ENCODE measurements at regions not wholly inside any gene's neighbourhood (a gene's known extent, or its start where the extent isn't known, plus 50 kb on each side); places are given as distances from the start of the nearest gene placed in this dataset.

DNA sequence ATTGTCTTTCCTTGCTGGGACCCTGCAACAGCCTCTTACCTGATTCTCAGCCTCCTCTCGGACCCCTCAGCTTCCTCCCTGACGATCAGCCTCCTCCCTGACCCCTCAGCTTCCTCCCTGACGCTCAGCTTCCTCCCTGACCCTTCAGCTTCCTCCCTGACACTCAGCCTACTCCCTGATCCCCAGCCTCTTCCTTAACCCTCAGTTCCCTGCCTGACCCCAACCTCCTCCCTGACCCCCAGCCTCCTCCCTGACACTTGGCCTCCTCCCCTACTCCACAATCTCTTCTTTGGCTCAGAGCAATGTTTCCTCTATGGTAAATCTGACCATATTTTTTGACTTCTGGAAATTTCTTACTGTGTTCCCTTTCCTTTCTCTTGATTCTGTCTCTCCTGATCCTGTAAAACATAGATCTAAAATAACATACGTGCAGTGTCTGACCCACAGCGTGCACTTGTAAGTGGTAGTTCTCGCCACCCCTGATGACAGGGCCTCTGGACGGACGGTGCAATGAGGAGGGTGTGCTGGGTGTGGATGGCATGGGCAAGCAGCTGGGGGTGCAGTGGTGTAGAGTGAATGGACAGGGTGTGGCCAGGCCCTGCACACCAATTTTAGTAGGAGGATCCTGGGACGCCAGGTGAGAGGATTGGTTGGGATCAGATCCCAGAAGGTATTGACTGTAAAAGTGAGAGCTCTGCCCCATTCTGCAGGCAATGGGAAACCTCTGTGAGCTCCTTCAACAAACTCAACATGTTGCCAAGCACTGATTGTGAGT, 264.1 kb downstream of the FOXD2 start:
- DNase-seq (ENCODE audit: low read depth in 1 of 2, low spot score in 1 of 2): no peak
- no peak for TF ChIP-seq SPI1 (IDR thresholded peaks at IDR 0.05; ENCODE audit: borderline replicate concordance, low read depth)
- TF ChIP-seq, protein P1, sequence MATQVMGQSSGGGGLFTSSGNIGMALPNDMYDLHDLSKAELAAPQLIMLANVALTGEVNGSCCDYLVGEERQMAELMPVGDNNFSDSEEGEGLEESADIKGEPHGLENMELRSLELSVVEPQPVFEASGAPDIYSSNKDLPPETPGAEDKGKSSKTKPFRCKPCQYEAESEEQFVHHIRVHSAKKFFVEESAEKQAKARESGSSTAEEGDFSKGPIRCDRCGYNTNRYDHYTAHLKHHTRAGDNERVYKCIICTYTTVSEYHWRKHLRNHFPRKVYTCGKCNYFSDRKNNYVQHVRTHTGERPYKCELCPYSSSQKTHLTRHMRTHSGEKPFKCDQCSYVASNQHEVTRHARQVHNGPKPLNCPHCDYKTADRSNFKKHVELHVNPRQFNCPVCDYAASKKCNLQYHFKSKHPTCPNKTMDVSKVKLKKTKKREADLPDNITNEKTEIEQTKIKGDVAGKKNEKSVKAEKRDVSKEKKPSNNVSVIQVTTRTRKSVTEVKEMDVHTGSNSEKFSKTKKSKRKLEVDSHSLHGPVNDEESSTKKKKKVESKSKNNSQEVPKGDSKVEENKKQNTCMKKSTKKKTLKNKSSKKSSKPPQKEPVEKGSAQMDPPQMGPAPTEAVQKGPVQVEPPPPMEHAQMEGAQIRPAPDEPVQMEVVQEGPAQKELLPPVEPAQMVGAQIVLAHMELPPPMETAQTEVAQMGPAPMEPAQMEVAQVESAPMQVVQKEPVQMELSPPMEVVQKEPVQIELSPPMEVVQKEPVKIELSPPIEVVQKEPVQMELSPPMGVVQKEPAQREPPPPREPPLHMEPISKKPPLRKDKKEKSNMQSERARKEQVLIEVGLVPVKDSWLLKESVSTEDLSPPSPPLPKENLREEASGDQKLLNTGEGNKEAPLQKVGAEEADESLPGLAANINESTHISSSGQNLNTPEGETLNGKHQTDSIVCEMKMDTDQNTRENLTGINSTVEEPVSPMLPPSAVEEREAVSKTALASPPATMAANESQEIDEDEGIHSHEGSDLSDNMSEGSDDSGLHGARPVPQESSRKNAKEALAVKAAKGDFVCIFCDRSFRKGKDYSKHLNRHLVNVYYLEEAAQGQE (IDR thresholded peaks at IDR 0.05; ENCODE audit: insufficient replicate concordance, low read depth): no peak
- no peak for TF ChIP-seq POLR2AphosphoS5 (IDR thresholded peaks at IDR 0.05; ENCODE audit: low read depth)
- TF ChIP-seq, protein P2, sequence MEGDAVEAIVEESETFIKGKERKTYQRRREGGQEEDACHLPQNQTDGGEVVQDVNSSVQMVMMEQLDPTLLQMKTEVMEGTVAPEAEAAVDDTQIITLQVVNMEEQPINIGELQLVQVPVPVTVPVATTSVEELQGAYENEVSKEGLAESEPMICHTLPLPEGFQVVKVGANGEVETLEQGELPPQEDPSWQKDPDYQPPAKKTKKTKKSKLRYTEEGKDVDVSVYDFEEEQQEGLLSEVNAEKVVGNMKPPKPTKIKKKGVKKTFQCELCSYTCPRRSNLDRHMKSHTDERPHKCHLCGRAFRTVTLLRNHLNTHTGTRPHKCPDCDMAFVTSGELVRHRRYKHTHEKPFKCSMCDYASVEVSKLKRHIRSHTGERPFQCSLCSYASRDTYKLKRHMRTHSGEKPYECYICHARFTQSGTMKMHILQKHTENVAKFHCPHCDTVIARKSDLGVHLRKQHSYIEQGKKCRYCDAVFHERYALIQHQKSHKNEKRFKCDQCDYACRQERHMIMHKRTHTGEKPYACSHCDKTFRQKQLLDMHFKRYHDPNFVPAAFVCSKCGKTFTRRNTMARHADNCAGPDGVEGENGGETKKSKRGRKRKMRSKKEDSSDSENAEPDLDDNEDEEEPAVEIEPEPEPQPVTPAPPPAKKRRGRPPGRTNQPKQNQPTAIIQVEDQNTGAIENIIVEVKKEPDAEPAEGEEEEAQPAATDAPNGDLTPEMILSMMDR (IDR thresholded peaks at IDR 0.05; ENCODE audit: insufficient read depth, low read length): no peak
- no peak for TF ChIP-seq GABPA (IDR thresholded peaks at IDR 0.05; ENCODE audit: low read depth)
- Histone ChIP-seq H3K27ac (replicated peaks) (no peak overlapping the region), H3K4me3 (replicated peaks; ENCODE audit: insufficient read depth, low read length) (no peak overlapping the region), H3K27me3 (ENCODE audit: insufficient read depth, poor library complexity, severe bottlenecking) (peaks cover 4% of the 10 kb centered on the region)

DNA sequence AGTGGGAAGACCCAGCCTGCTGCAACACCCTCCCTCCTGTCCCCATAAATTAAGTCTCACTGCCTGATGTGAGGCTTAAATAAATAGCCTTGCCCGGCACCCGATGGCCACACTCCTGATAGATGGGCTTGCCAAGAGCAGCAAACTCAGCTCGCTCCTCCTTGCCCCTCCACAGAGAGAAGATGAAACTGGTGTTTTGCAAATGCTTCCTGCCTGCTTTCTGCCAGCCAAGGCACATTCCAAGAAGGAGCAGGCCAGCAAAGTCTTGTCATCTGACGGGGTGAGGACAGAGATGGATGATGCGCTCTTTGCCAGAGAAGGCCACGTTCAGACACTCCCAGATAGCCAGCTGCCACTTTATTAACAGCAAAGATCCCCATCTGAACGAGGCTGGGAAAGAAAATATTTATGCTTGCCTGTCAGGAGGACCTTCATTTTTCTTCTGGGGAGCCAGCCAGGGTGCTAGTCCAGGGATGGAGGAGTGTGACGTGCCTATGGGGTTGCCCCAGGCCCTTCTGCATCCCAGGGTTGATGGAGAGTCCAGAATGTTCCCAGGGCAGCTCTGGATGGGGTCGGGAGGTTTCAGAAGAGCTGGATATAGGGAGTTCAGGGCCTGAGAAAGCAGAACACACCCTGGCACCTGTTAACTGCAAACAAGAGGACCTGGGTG, 265.4 kb downstream of the FOXD2 start:
- Histone ChIP-seq H3K27ac (replicated peaks) (no peak overlapping the region), H3K4me3 (replicated peaks; ENCODE audit: insufficient read depth, low read length) (no peak overlapping the region), H3K27me3 (ENCODE audit: insufficient read depth, poor library complexity, severe bottlenecking) (peaks cover 10% of the 10 kb centered on the region)
- no peak for DNase-seq (ENCODE audit: low read depth in 1 of 2, low spot score in 1 of 2)
- TF ChIP-seq GABPA (IDR thresholded peaks at IDR 0.05; ENCODE audit: low read depth) (no peak), SPI1 (IDR thresholded peaks at IDR 0.05; ENCODE audit: borderline replicate concordance, low read depth) (no peak), POLR2AphosphoS5 (IDR thresholded peaks at IDR 0.05; ENCODE audit: low read depth) (no peak)
- TF ChIP-seq, protein P1 (IDR thresholded peaks at IDR 0.05; ENCODE audit: insufficient replicate concordance, low read depth): no peak
- TF ChIP-seq, protein P2 (IDR thresholded peaks at IDR 0.05; ENCODE audit: insufficient read depth, low read length): no peak

DNA sequence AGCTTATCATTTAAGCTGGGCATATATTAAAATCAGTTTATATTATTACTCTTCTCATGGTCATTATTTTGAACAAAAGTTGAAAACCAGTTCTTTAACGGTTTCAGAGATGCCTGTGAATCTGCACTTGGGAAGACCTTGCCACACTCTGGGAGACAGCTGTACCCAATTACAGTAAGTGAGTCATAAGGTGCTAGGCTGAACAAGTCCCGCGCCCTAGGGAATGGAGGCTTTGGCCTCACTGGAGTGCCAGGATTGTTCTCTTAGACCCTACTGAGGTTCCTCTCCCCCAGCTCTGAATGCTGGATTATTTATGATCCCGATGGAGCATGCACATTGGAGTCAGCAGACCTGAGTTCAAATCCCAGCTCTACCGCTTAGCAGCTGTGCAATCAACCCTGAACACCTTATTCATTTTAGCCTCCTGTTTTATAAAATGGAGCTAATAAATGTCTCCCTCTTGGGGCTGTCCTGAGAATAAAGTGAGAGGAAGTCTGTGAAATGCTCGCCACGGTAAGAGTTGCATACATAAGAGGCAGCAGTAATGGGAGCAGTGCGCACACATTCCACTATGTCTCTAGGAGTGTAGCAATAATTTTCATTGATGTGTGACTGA, 266.2 kb downstream of the FOXD2 start:
- Histone ChIP-seq H3K4me3 (replicated peaks; ENCODE audit: insufficient read depth, low read length) (no peak overlapping the region), H3K27ac (replicated peaks) (no peak overlapping the region), H3K27me3 (ENCODE audit: insufficient read depth, poor library complexity, severe bottlenecking) (peaks cover 17% of the 10 kb centered on the region)
- no peak for DNase-seq (ENCODE audit: low read depth in 1 of 2, low spot score in 1 of 2)
- TF ChIP-seq SPI1 (IDR thresholded peaks at IDR 0.05; ENCODE audit: borderline replicate concordance, low read depth) (no peak), GABPA (IDR thresholded peaks at IDR 0.05; ENCODE audit: low read depth) (no peak), POLR2AphosphoS5 (IDR thresholded peaks at IDR 0.05; ENCODE audit: low read depth) (no peak)
- TF ChIP-seq, protein P2 (IDR thresholded peaks at IDR 0.05; ENCODE audit: insufficient read depth, low read length): no peak
- TF ChIP-seq, protein P1 (IDR thresholded peaks at IDR 0.05; ENCODE audit: insufficient replicate concordance, low read depth): no peak
